Activated CD4-positive, alpha-beta T cell treated with anti-CD3 and anti-CD28 coated beads for 24 hours (primary cell): ENCODE measurements at regions not wholly inside any gene's neighbourhood (a gene's known extent, or its start where the extent isn't known, plus 50 kb on each side); places are given as distances from the start of the nearest gene placed in this dataset.

Experiments
- DNase-seq, 2 donors: peaks; one replicate each; pipeline ENCODE4 v3.0.0-alpha.2; 2020; ENCODE audit warnings: low read depth in 2 of 2

GRCh38 chr6:105453968-105454367 lies 51.1 kb upstream of the PREP start:
- DNase-seq, result no peak

DNA sequence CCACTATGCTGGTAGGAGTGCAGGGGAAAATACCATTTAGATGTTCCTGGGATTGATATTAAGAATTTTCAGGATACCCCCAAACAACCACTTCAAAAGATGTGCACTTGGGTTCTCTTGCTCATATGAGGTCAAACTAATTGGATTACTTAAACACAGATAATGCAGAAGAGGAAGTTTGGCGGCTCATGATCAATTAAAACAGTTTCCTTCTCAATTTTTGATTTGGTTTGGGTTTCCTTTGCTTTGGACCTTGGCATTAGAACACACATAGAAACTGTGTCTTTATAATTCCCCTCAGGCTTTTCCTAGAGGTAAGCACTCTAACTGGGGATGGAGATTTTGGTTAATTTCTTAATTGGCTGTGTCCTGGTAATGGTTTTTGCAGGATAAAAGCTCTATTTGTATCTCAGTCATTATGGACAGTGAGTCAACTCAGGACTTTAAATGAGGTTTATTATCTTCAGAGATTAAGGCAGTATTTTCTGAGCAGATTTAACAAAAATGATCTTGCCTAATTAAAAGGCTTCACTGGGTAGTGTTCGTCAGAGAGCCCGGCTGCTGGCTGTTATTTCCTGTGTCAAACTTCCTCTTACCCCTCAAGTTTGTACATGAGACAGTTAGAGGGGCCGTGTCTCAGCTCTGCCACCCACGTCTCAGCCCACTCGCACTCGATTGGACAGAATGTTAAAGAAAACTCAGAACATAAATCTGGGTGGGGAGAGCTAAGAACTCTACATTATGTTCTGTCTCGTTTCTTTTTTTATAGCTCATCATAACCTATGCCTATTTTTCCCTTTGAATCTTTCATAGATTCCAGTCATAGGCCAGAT lies 50.3 kb upstream of the PREP start:
- no peak for DNase-seq
